ENCODE measurements at regions not wholly inside any gene's neighbourhood (a gene's known extent, or its start where the extent isn't known, plus 50 kb on each side); places are given as distances from the start of the nearest gene placed in this dataset.

GRCh38 chr5:86756839-86757238 lies 139.1 kb downstream of the COX7C start:
- H3K27me3 ChIP-seq (replicated peaks in 1 of 4; ENCODE audit: control extremely low read depth in 1 of 4, control insufficient read depth in 3 of 4, insufficient read depth in 4 of 4, low read length in 3 of 4) = no peaks in the 10 kb centered on the region
- H3K4me1 ChIP-seq (ENCODE audit: control insufficient read depth in 2 of 2, insufficient read depth in 2 of 2, low read length in 2 of 2) = no peaks in the 10 kb centered on the region
- ATAC-seq (ENCODE audit: low read depth) (no peak), DNase-seq (no peak)
- no peak overlapping the region for H3K27ac ChIP-seq (ENCODE audit: low read length in 2 of 2)
- H2AFZ ChIP-seq (ENCODE audit: insufficient read depth, low read depth, low read length, poor library complexity, severe bottlenecking) = no peak overlapping the region
- no peaks in the 10 kb centered on the region for H3K27me3 Mint-ChIP-seq
- H3K9me3 ChIP-seq (ENCODE audit: control extremely low read depth in 1 of 3, control insufficient read depth in 2 of 3, insufficient read depth in 1 of 3, low read length in 2 of 3) = no peaks in the 10 kb centered on the region
- no peak overlapping the region for H3K27ac Mint-ChIP-seq
- no peaks in the 10 kb centered on the region for H3K79me2 ChIP-seq (ENCODE audit: control insufficient read depth, insufficient read depth, low read length)
- intact Hi-C loops (cut with micrococcal nuclease) = no loop called here
- no peaks in the 10 kb centered on the region for H4K20me1 ChIP-seq (ENCODE audit: control insufficient read depth, insufficient read depth, low read length, poor library complexity, severe bottlenecking)
- H3K9me3 Mint-ChIP-seq (ENCODE audit: insufficient read depth) = no peaks in the 10 kb centered on the region
- H3K4me1 Mint-ChIP-seq = no peaks in the 10 kb centered on the region
- H3K36me3 ChIP-seq (replicated peaks in 1 of 2; ENCODE audit: control extremely low read depth in 1 of 2, control insufficient read depth in 1 of 2, extremely low read depth in 1 of 2, insufficient read depth in 2 of 2, low read length in 1 of 2) = no peaks in the 10 kb centered on the region
- TF ChIP-seq, protein P1, sequence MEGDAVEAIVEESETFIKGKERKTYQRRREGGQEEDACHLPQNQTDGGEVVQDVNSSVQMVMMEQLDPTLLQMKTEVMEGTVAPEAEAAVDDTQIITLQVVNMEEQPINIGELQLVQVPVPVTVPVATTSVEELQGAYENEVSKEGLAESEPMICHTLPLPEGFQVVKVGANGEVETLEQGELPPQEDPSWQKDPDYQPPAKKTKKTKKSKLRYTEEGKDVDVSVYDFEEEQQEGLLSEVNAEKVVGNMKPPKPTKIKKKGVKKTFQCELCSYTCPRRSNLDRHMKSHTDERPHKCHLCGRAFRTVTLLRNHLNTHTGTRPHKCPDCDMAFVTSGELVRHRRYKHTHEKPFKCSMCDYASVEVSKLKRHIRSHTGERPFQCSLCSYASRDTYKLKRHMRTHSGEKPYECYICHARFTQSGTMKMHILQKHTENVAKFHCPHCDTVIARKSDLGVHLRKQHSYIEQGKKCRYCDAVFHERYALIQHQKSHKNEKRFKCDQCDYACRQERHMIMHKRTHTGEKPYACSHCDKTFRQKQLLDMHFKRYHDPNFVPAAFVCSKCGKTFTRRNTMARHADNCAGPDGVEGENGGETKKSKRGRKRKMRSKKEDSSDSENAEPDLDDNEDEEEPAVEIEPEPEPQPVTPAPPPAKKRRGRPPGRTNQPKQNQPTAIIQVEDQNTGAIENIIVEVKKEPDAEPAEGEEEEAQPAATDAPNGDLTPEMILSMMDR (IDR thresholded peaks at IDR 0.05) = no peak
- no peak for TF ChIP-seq EZH2 (IDR thresholded peaks at IDR 0.05; ENCODE audit: borderline replicate concordance, insufficient read depth, low read depth, low read length, poor library complexity, severe bottlenecking)
- WGBS (ENCODE audit: insufficient coverage) = no CpG with 5 or more reads among the region's 1 CpG
- POLR2A ChIA-PET = no interaction called here
- H3K9ac ChIP-seq (ENCODE audit: low read length) = no peak overlapping the region
- CTCF ChIA-PET = no interaction called here
- no peak overlapping the region for H3K4me3 ChIP-seq (ENCODE audit: control extremely low read depth in 1 of 5, extremely low read depth in 1 of 5, insufficient read depth in 1 of 5, low read depth in 2 of 5, low read length in 4 of 5)
- H3K4me3 Mint-ChIP-seq = no peak overlapping the region
- H3K4me2 ChIP-seq (replicated peaks; ENCODE audit: low read depth, low read length, poor library complexity, severe bottlenecking) = no peak overlapping the region

- no peaks in the 10 kb centered on the region for H3K27me3 Mint-ChIP-seq
- Histone ChIP-seq H3K27me3 (replicated peaks in 1 of 4; ENCODE audit: control extremely low read depth in 1 of 4, control insufficient read depth in 3 of 4, insufficient read depth in 4 of 4, low read length in 3 of 4) (no peaks in the 10 kb centered on the region), H3K9me3 (ENCODE audit: control extremely low read depth in 1 of 3, control insufficient read depth in 2 of 3, insufficient read depth in 1 of 3, low read length in 2 of 3) (no peaks in the 10 kb centered on the region), H3K9ac (ENCODE audit: low read length) (no peak overlapping the region), H3K4me3 (ENCODE audit: control extremely low read depth in 1 of 5, extremely low read depth in 1 of 5, insufficient read depth in 1 of 5, low read depth in 2 of 5, low read length in 4 of 5) (no peak overlapping the region), H3K36me3 (replicated peaks in 1 of 2; ENCODE audit: control extremely low read depth in 1 of 2, control insufficient read depth in 1 of 2, extremely low read depth in 1 of 2, insufficient read depth in 2 of 2, low read length in 1 of 2) (no peaks in the 10 kb centered on the region), H3K4me2 (replicated peaks; ENCODE audit: low read depth, low read length, poor library complexity, severe bottlenecking) (no peak overlapping the region), H3K4me1 (ENCODE audit: control insufficient read depth in 2 of 2, insufficient read depth in 2 of 2, low read length in 2 of 2) (no peaks in the 10 kb centered on the region), H3K27ac (ENCODE audit: low read length in 2 of 2) (no peak overlapping the region), H2AFZ (ENCODE audit: insufficient read depth, low read depth, low read length, poor library complexity, severe bottlenecking) (no peak overlapping the region), H3K79me2 (ENCODE audit: control insufficient read depth, insufficient read depth, low read length) (no peaks in the 10 kb centered on the region), H4K20me1 (ENCODE audit: control insufficient read depth, insufficient read depth, low read length, poor library complexity, severe bottlenecking) (no peaks in the 10 kb centered on the region)
- CTCF ChIA-PET = no interaction called here
- POLR2A ChIA-PET = no interaction called here
- DNase-seq (no peak), ATAC-seq (ENCODE audit: low read depth) (no peak)
- TF ChIP-seq, protein P1 (IDR thresholded peaks at IDR 0.05) = no peak
- TF ChIP-seq EZH2 (IDR thresholded peaks at IDR 0.05; ENCODE audit: borderline replicate concordance, insufficient read depth, low read depth, low read length, poor library complexity, severe bottlenecking) = no peak
- no peak overlapping the region for H3K27ac Mint-ChIP-seq
- intact Hi-C loops (cut with micrococcal nuclease) = no loop called here
- no peaks in the 10 kb centered on the region for H3K4me1 Mint-ChIP-seq
- H3K9me3 Mint-ChIP-seq (ENCODE audit: insufficient read depth) = no peaks in the 10 kb centered on the region
- H3K4me3 Mint-ChIP-seq = no peak overlapping the region
- WGBS (ENCODE audit: insufficient coverage) = 90% methylated on average over 3 of the region's 5 CpGs
Measured at GRCh38 chr5:86757824-86758223, 140.1 kb downstream of the COX7C start.

Measured in B cell (primary cell).